NCI-H2171 treated with DMSO at 0.1 percent for 48 hours (cell line): ENCODE measurements at regions not wholly inside any gene's neighbourhood (a gene's known extent, or its start where the extent isn't known, plus 50 kb on each side); places are given as distances from the start of the nearest gene placed in this dataset.
"Not testable (repeated sequence)": the region's sequence is repeated elsewhere in the genome, so short reads cannot be mapped to it uniquely, and the experiment has no call there.

Source experiments
- DNase-seq: peaks from one replicate; lab custom pipeline; 2025; lab: John Stamatoyannopoulos, UW

DNA sequence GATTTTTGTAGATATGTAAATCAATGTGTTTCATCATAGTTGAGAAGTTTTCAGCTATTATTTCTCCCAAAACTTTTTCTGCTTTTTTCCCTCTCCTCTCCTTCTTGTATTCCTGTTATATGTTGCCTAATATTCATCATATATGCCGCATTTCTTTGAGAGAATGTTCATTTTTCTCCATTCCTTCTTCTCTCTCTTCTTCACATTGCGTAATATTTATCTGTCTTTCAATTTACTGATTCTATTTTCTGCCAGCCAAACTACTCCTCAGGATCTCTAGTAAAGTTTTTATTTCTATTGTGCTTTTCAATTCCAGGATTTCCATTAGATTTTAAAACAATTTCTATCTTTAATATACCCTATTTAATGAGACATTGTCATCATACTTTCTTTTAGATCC lies 896.8 kb downstream of the EPHA7 start:
- no peak for DNase-seq

DNA sequence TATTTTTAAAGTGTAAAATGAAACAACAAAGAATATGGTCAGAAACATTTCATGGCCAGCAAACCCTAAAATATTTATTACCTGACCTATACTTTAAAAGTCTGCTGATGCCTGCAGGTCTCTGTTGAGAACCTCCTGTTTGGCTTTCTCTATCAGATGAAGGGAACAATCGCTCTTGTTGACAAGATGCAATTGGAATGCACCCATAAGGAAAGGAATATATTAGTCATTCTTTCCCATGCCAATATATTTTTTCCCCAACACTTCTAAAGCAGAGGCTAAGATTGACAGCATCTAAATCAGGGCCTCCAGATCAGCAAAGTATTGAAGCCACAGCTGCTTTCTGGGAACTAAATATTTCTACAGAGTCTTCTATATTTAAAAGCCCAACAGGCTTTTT lies 897.8 kb downstream of the EPHA7 start:
- no peak for DNase-seq

DNA sequence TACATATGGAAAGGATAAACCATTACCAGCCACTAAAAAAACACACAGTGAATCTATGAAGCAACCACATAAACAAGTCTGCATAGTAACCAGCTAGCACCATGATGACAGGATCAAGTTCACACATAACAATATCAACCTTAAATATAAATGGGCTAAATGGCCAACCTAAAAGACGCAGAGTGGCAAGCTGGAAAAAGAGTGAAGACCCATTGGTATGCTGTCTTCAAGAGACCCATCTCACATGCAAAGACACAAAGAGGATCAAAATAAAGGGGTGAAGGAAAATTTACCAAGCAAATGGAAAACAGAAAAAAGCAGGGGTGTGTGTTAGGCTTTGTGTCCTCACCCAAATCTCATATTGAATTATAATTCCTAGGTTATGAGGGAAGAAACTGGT lies 909.2 kb downstream of the EPHA7 start:
- no peak for DNase-seq

DNA sequence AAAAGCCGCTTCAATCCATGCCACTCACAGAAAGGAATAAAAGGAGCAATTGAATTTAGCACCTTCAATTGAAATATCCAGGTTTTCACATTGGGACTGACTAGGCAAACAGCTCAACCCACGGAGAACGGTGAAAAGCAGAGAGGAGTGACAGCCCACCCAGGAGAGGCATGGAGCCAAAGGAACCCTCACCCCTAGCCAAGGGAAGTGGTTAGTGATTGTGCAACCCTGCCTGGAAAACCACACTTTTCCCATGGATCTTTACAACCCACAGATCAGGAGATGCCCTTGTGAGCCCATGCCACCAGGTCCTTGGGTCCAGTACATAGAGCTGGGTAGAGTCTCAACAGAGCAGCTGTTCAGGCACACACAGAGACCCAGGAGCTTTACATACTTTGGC lies 911.8 kb downstream of the EPHA7 start:
- DNase-seq: no peak

DNA sequence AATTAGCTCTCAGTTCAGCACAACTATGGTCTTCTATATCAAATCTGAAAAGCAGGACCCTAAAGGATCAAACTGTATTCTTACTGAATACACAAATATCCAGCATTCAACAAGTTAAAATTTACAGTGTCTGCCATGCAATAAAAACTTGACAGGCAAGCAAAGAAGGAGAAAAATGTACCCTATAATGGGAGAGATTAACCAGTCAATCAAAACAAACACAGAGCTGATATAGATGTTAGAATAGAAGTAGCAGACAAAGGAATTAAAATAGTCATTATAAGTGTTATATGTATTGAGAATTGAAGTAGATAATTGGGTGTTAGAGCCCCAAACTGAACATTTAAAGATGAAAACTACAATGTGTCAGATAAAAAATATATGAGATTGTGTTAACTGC lies 914.9 kb downstream of the EPHA7 start:
- no peak for DNase-seq

DNA sequence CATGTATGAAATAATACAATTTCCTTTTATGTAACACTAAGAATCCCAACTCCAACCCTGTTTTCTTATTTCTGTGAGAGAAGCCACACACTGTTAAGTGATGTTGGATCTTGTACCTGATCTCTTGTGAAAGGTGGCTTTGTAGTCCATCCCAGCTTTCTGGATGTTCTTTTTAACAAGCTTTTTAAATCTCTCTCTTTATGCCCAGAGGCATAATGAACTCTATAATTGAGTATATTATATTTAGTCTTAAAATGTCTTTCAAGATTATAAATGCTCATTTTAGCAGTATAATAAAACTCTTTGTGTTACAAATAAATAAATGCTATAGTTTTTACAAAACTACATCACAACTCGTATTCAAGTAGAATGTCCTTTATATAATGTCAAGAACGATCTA lies 922.1 kb downstream of the EPHA7 start:
- no peak for DNase-seq

DNA sequence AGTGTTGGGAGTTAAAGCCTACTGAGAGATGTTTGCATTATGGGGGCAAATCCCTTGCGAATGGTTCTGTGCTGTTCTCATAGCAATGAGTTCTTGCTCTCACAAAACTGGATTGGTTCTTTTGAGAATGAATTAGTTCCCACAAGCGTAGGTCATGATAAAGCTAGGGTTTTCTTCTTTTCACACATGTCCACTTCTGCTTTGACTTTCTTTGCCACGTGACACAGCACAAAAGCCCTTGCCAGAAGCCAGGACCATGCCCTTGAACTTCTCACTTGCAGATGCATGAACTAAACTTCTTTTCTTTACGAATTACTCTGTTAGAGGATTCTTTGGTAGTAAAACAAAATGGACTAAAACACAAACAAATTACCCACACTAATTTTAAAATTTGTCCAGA lies 922.8 kb downstream of the EPHA7 start:
- DNase-seq: no peak

DNA sequence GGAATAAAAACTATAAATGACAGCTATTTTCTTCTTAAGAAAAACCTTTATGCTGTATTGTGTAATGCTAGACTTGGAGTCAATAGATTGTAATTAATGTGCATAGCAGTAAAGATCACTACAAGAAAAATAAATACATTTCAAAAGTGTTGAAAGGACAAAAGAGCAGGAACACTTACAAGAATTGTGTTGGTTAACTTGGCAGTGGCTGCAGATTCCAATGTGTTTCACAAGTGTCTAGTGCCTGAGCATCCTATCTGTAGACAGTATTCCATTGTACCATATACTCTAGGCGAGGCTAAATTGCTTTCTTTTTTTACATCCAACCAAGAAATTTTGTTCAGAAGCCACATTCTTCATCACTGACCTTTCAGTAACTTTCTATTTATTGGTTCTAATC lies 924.1 kb downstream of the EPHA7 start:
- no peak for DNase-seq

DNA sequence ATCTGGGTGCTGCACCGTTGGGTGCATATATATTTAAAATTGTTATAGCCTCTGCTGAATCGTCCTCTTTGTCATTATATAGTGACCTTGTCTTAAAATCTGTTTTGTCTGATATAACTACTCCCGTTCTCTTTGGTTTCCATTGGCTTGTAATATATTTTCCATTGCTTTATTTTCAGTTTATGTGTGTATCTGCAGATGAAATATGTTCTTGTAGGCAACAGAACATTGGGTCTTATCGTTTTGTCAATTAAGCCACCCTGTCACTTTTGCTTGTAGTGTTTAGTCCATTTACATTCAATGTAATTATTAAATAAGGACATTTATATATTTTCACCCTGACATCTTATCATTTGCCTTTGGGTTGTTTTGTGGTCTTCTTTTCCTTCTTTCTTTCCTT lies 933.9 kb downstream of the EPHA7 start:
- no peak for DNase-seq

DNA sequence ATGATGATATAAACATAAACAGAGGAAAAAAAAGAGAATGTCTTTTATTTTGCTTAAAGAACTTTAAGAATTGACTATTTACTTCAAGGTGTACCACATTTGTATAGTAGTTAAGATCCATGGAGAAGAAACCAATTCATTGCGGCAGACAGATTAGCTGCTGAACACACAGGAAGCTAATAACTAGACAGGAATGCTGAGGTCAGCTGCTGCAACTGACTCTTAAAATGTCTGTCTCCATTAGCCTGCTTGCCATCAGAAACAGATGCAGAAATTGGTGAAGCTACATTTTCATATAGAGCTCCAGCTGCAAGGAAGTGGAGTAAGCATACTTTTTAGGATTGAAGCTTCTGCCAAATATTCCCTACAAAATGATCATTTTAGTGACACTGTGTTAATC lies 939.5 kb downstream of the EPHA7 start:
- no peak for DNase-seq

DNA sequence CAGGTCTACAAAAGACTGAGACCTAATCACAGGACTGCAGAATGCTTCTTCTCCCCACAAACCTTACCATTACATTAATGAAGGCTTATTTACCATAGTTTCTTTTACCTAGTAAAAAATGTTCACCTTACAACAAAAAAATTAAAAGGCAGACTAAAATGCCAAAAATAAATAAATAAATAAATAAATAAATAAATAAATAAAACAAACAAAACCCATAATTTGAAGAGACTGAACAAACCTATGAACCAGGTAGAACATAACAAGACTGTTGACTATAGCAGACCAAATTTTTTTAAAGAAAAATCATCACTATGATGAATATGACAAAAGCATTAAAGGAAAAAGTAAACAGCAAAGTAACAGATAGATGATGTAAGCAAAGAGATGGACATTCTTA lies 946.3 kb downstream of the EPHA7 start:
- DNase-seq: no peak

DNA sequence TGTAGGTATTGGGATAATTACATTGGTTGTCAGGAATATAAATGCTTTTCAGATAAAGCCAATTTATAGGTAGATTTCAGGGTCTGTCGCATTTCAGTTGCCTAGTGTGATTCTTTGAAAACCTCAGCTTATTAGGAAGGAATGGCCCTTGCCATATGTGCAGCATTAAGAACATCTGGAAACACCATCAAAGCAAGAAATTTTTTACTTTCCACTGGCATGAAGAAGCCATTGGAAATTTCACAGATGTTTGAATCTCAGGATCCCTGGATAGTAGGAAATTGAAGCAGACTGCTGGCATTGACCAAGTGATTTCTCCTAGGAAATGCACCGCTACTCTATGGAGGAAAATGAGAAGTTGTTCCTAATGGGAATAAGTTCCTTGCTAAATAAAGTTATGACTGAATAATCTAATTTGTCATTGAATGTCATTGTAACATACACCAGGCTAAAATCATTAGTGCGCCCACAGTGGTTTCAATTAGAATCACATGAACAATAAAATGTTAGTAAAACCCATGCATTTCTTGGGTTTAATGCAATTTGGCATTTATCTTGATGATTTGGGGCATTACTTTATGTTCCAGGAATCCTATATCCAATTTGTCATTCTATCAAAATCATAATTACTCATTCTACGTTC lies 950.1 kb downstream of the EPHA7 start:
- no peak for DNase-seq

DNA sequence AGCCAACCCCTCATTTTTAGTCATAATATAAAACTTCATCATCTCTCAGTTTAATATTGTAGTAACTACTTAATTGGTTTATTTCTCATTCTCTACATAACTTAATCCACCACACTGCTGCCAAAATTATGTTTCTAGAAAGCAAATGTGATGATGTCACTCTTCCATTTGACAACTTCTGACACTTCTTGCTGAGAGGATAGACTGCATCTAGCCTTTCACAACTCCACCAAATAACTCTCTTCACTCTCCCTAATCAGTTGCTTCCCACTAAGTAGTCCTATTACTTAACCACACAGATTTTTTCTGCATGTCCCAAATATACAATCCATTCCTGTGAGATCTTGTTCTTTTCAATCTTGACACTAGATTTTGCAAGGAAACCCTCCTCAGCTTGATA lies 951.3 kb downstream of the EPHA7 start:
- DNase-seq: no peak

DNA sequence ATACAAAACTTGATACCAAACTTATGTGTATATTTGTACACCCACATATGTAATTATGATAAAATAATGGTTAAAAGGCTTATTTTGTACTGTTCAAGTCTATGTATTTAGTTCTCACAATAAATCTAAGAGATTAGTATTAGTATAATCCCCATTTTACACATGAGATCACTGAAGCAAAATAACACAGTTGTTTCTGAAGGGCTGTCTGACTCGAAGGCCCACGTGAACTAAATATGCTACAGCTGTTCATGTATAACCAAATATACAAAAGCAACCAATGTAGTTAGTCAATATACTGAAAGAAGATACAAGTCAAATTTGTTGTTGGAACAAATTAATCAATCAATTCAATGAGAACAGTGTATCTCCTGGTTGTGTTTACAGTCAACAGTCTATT lies 959.2 kb downstream of the EPHA7 start:
- no peak for DNase-seq

DNA sequence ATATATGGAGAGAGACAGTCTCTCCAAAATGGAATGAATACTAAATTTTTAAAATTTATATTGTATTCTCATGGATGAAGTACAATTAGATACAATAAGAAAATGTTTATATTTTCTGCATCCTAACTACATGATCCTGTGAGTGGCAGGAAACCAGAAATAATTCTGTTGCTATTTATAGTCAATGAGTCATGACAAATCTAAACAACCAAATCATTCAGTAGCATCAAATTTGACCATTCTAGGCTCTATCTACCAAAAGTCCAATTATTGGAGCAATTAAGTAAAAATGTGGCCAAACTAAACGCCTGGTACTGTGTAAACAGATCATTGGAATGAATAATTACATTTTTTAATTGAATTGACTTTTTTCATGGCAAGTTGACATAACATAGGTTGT lies 959.8 kb downstream of the EPHA7 start:
- DNase-seq: no peak

DNA sequence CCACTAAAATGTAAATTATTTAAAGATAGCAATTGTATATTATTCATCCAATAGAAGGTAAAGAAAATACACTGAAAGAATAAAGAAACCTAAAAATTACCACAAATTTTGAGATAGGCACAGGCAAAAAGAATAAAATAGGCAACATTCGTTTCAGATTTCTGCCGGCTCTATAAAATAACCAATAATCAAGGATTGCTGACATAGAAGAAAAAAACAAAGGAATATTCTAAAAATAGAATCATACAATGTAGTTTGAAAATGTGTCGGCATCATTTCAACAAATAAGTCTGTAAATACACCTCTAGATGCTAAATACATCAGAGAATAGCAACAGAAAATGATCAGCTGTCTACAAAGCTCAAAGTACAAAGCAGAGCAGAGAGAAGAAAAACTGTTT lies 973.3 kb downstream of the EPHA7 start:
- no peak for DNase-seq

DNA sequence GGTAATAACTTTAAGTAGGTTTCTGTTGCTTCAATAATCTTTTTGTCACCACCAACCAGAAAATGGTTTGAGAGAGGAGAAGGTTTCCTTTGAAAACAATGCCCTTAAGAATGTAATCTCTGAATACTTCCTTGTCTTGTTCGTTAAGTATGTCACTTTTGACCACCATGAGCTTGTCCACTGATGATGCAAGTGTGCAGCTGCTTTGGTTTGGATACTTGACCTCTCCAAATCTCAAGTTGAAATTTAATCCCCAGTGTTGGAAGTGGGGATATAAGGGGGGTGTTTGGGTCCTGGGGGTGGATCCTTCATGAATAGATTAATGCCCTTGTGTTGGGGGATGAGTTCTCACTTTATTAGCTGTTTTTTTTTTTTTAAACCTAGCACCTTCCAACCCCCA lies 985.4 kb downstream of the EPHA7 start:
- DNase-seq: no peak

DNA sequence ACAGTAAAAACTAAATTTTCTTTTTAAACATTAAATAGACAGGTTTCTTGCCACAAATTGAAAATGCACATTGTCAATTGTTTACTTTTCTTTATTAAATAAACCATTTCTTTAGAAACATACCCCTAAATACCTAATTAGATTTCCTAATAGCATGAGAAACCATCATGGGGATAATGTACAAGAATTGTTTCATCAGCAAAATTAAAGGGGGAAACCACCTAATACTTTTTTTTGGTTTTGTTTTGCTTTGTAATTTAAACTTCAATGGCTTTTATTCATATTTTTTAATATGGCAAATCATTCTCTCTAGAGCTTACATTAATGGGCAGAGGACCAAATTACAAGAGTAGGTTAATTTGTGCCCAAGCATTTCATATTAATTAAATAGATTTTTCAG lies 987.9 kb downstream of the EPHA7 start:
- DNase-seq: no peak

DNA sequence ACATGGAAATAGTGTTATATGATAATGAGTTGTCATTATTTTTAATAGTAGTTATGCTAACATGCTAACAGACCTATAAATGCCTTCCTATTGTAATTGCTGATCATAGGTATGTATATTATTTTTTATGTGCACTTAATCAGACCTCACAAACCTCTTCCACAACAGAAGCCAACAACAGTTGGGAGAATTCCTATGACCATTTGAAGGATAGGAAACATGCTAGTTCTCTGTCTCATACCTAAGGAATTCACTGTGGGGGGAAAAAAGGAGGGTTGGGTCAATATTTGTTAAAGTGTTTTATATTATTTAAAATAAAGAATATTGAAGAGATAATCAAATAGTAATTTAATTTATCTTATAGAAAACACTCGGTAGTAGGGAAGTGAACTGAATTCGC lies 990.9 kb downstream of the EPHA7 start:
- DNase-seq: no peak

DNA sequence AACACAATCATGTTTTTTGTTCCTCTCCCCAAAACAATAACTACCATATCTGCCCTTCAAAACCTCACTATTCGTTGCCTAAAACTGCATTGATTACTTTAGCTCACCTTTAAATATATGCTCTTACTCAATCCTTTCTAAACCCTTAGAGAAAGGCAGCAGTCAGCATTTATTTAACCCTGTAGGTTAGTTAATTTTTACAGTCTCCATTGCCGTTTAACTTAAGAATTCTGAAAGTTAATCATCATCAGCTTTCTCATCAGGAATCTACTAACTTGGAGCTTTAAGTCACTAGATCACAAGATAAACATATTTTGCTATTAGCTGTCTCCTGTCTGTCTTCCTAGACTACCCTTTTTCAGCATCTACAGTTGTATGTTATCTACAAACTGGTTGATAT lies 991.9 kb downstream of the EPHA7 start:
- no peak for DNase-seq

DNA sequence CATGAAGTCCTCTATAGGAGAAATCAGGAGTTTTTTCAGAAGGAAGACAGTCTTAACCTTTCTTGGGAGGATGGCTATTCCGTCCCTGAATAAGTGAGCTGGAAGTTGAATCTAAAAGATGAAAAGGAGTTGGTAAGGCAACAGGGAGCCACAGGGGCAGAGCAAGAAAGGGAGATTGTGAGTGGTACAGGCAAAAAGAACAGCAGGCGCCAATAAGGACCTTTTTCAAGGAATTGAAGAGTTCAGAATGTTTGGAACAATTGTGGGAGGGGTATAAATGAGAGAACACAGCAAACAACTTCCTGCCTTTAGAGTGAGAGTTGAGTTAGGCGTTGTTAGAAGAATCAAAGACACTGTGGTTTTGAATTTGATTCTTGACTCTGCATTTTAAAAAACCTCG lies 1003.7 kb downstream of the EPHA7 start:
- DNase-seq: no peak

DNA sequence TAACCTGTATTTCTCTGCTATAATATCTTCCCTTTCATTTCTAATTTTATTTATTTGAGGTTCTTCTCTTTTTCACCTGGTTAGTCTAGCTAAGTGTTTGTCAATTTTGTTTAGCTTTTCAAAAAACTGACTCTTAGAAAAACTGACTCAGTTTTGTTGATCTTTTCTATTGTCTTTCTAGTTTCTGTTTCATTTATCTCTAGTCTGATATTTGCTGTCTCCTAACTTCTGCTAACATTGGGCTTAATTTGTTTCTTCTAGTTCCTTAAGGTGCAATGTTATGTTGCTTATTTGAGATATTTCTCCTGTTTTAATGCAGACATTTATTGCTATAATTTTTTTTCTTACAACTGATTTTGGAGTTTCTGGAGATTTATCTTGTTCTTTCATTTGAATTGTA lies 1011.0 kb downstream of the EPHA7 start:
- DNase-seq: no peak

DNA sequence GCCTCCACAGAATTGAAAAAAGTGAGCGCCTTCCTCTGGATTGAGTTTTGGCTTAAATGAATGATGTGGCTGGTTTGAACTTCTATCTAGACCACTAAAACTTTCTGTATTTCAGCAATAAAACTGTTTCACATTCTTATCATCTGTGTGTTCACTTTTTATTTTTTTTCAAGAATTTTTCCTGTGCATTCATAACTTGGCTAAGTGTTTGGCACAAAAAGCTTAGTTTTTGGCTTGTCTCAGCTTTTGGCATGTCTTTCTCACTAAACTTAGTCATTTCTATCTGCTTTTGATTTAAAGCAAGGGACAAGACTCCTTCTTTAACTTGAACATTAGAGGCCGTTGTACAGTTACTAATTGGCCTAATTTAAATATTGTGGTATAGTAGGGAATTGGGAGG lies 1015.1 kb downstream of the EPHA7 start:
- no peak for DNase-seq

DNA sequence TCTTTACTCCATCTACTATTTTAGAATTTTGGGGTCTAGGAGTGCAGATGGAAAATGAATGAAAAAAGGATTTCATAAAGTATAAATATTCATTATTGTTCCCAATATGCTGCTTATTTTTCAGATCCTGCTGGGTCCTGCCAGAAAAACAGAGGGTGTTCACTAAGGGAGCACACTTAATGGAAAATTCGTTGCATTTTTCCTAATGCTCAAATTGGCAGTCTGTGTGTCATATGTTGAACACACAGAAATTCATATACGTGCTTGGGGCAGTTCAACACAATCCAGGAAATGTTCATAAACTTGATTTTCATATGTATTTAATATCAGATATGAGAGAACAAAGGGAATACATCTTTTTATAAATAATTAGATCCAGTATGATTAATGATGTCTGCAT lies 1019.4 kb downstream of the EPHA7 start:
- DNase-seq: no peak

DNA sequence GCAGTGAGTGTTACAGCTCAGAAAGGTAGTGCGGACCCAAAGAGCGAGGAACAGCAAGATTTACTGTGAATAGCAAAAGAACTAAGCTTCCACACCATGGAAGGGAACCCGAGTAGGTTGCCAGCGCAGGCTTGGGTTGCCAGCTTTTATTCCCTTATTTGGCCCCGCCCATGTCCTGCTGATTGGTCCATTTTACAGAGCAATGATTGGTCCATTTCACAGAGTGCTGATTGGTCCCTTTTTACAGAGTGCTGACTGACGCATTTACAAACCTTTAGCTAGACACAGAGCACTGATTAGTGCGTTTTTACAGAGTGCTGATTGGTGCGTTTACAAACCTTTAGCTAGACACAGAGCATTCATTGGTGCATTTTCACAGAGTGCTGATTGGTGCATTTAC lies 1030.7 kb downstream of the EPHA7 start:
- not testable (repeated sequence) for DNase-seq
